GM12891 (cell line): ENCODE measurements at regions not wholly inside any gene's neighbourhood (a gene's known extent, or its start where the extent isn't known, plus 50 kb on each side); places are given as distances from the start of the nearest gene placed in this dataset.
"Not testable (repeated sequence)": the region's sequence is repeated elsewhere in the genome, so short reads cannot be mapped to it uniquely, and the experiment has no call there.

ENCODE experiments used
- DNase-seq: peaks from one replicate; pipeline ENCODE4 v3.0.0; 2011; ENCODE audit warnings: low spot score; ENCODE audit not compliant: insufficient read length
- FAIRE-seq: peaks from 2 replicates; lab custom pipeline; 2011; peaks lifted over from hg19 to GRCh38; lab: Jason Lieb, UNC
- PAX5 ChIP-seq: IDR thresholded peaks from 2 replicates; pipeline ENCODE4 v1.6.1; 2011; ENCODE audit warnings: low read length, moderate library complexity, mild to moderate bottlenecking; ENCODE audit not compliant: insufficient read depth, severe bottlenecking
- POLR2A ChIP-seq: IDR thresholded peaks from 2 replicates; pipeline ENCODE4 v1.6.1; 2011; ENCODE audit warnings: low read depth, low read length, control low read depth
- POLR2AphosphoS5 ChIP-seq: IDR thresholded peaks from 2 replicates; pipeline ENCODE4 v1.6.1; 2011; ENCODE audit warnings: low read depth, low read length, control low read depth
- POU2F2 ChIP-seq: IDR thresholded peaks from 2 replicates; pipeline ENCODE4 v1.6.1; 2011; ENCODE audit warnings: low read depth, mild to moderate bottlenecking, control low read depth, low read length, moderate library complexity
- SPI1 ChIP-seq: IDR thresholded peaks from 2 replicates; pipeline ENCODE4 v1.6.1; 2011; ENCODE audit warnings: low read depth, low read length, control low read depth
- TAF1 ChIP-seq: IDR thresholded peaks from 2 replicates; pipeline ENCODE4 v1.6.1; 2011; ENCODE audit warnings: low read depth, low read length, control low read depth

DNA sequence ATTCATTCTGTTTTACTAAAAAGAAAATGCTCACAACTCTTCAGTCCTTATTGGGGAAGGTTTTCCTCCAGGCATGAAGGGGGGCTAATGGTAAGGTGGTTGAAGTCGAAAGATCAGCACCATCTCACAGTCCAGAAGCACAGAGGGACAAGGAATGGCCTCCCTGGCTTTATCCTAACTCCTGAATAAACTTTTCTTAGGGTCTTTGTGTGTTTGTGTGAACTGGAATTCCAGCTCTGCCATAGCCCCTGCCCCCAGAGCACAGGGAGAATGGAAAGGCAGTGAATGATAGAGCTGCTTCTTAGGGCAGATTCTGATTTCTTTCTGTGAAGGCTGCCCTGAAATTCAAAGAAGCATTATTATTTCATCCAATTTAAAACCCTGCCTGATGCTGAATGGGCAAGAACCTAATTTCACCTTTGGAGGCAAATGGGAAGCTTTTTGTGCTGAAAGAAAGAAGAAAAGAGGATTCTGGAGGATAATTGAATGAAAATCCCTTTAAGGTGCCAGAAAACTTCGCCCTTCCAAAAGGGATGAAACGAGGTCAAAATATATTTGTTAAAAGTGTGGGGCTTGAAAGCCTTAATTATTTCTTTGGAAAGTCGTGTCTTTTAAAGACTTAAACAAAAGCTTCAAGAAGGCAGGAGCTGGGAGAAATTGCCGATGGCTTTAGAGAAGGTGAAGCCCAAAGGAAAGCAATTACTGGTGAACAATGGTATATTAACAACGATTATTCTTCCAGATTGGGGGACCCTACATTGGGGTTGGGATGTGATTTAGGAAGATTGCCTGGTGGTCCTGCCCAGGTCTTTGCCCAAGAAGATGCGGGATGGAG, 259.9 kb upstream of the RGMA start:
- FAIRE-seq (no peak), DNase-seq (no peak)
- TF ChIP-seq POLR2A (no peak), SPI1 (no peak), TAF1 (no peak), PAX5 (no peak), POU2F2 (no peak), POLR2AphosphoS5 (no peak)

- FAIRE-seq (no peak), DNase-seq (no peak)
- TF ChIP-seq POLR2AphosphoS5 (no peak), POLR2A (no peak), POU2F2 (no peak), PAX5 (no peak), SPI1 (no peak), TAF1 (no peak)
Observed at GRCh38 chr15:93347986-93348385, 259.0 kb upstream of the RGMA start.

DNA sequence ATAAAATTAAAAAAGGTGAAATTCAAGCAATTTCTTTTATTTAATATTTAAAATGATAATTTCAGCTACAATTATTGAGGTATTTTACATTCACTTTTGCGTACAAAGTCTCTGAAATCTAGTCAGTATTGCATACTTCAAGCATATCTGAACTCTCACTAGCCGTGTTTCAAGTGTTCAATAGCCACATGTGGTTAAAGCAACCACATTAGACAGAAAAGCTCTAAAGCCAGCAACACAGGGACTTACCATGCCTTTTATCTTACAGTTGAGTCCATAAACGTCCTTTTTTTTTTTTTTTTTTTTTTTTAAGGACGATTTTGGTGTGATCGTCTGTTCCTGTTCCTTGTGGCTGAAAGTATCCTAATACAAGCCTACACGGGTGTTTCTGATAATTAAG, 257.0 kb upstream of the RGMA start:
- FAIRE-seq (no peak), DNase-seq (no peak)
- TF ChIP-seq SPI1 (no peak), PAX5 (no peak), TAF1 (no peak), POU2F2 (no peak), POLR2A (no peak)

GRCh38 chr15:93343402-93343801, 254.4 kb upstream of the RGMA start:
- not testable (repeated sequence) for FAIRE-seq, DNase-seq

DNA sequence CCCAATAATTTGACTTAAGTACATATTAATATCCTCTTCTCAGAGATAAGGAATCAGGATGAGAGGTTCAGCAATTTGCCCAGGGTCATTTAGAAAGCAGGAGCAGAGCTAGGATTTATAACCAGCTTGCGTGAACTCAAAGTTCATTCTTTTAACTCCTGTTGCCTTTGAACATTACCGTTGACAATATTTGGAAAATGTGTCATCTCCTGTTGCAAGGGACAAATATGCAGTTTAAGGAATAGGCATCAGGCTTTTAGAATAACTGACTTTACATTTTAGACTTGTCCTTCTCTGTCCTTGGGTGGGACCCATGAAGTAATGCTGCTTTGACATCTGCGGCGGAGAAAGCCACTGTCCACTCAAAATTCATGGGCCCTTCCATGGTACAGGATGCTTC, 252.2 kb upstream of the RGMA start:
- FAIRE-seq = no peak

GRCh38 chr15:93340406-93340805, 251.4 kb upstream of the RGMA start:
- TF ChIP-seq POLR2A = no peak
- TF ChIP-seq SPI1 = no peak
- TF ChIP-seq POU2F2 = no peak
- no peak for TF ChIP-seq POLR2AphosphoS5
- no peak for TF ChIP-seq TAF1
- DNase-seq (no peak), FAIRE-seq (no peak)

More for the DNA sequence above, 252.2 kb upstream of the RGMA start:
- DNase-seq = no peak
- TF ChIP-seq POLR2A (no peak), POU2F2 (no peak), PAX5 (no peak), SPI1 (no peak)

DNA sequence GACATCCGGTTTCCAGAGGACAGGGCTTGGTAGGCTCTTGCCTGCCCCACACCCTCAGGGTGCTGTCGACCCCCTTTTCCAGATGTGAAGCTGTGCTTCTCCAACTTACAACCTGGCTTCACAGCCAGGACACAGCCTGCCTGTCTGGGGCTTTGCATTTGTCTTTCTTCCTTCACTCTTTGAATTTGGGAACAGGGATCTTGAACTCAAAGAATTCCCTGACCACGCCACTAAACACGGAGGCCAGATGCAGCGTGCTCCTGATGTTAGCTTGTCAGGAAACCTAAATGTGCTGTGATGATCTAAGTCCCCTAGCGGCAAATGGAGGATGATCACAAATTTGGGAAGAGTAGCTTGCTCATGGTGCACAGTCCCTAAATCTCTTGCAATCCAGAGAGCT, 244.8 kb upstream of the RGMA start:
- DNase-seq = no peak
- no peak for TF ChIP-seq PAX5
- no peak for TF ChIP-seq TAF1
- TF ChIP-seq POLR2AphosphoS5 = no peak
- TF ChIP-seq POLR2A = no peak
- TF ChIP-seq SPI1 = no peak
- no peak for TF ChIP-seq POU2F2
- no peak for FAIRE-seq

DNA sequence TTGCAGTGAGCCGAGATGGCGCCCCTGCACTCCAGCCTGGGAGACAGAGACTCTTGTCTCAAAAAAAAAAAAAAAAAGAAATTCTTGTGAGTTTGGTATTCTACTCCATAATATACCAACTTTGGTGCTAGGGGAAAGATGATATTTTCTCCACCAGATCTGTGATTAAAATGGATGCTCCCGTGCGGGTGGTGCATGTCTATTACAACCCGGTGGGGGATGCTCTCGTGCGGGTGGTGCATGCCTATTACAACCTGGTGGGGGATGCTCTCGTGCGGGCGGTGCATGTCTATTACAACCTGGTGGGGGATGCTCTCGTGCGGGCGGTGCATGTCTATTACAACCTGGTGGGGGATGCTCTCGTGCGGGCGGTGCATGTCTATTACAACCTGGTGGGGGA, 244.1 kb upstream of the RGMA start:
- not testable (repeated sequence) for DNase-seq, FAIRE-seq

DNA sequence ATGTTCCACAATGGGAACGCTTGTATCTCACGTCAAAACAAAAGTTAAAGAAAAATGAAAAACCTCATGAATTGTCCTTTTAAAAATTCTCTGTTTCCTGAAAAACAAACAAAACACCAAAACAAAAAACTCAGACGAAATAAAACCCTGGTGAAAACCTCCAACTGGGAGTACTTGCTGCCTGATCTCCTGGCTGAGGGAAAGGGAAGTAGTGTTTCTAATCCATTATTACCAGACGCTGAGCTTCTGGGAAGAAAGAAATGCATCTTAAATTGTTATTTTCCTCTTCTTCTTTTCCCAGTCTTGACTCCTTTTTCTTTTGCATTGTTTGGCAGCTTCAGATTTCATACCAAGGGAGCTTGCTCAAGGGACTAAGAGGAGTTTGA, 243.2 kb upstream of the RGMA start:
- no peak for TF ChIP-seq POU2F2
- no peak for TF ChIP-seq POLR2A
- TF ChIP-seq POLR2AphosphoS5 = no peak
- TF ChIP-seq PAX5 = no peak
- no peak for TF ChIP-seq TAF1
- FAIRE-seq (no peak), DNase-seq (no peak)

DNA sequence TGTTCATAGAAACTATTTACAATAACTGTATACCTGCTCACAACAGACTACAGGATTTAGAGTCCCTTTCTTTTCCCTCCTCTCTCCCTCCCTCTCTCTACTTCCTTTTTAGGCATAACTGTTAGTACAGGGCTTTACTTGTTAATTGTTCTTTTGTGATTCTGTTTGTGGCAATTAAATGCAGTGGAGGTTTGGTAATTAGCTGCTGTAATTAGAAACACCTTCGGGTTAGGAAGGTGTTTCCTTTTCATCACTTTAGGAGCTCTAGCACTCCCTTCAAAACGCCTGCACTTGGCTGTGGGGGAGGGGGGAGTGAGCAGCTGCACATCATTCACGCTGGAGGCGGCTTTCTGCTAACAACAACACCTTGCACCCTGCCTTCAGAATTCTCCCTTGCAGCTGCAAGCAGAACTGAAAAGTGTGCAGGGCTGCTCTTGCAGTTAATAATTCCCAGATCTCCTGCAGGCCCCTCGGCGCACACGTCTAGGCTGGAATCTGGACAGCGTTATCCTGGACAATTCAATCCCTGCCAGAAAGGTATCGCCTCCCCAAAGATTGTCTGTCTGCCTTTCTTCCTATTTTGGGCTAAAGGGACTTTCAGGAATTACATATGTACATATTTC, 242.6 kb upstream of the RGMA start:
- FAIRE-seq (no peak), DNase-seq (no peak)
- no peak for TF ChIP-seq POU2F2
- no peak for TF ChIP-seq SPI1
- TF ChIP-seq POLR2AphosphoS5 = no peak
- no peak for TF ChIP-seq POLR2A
- TF ChIP-seq TAF1 = no peak
- no peak for TF ChIP-seq PAX5
